Cardiac muscle cell (in vitro differentiated cells and primary cell): ENCODE measurements at regions not wholly inside any gene's neighbourhood (a gene's known extent, or its start where the extent isn't known, plus 50 kb on each side); places are given as distances from the start of the nearest gene placed in this dataset.
A peak's percentile ranks its signal among the peaks of the same experiment; 100 is the strongest.
"Not testable (repeated sequence)": the region's sequence is repeated elsewhere in the genome, so short reads cannot be mapped to it uniquely, and the experiment has no call there.

Source experiments
- DNase-seq, 2 donors: peaks; one replicate each; pipeline versions ENCODE4 v3.0.0 to v3.0.0-alpha.2; 2010 to 2017; ENCODE audit warnings: low read depth in 1 of 2, low spot score in 1 of 2
- H3K27ac ChIP-seq: fragments of 200-600 bp; sonication (generic); 2 replicates; pipeline ENCODE4 v1.5.1; 2016
- H3K27me3 ChIP-seq: fragments of 200-600 bp; sonication (generic); 2 replicates; pipeline ENCODE4 v1.6.0; 2016; ENCODE audit warnings: control low read depth
- H3K36me3 ChIP-seq: fragments of 200-600 bp; sonication (generic); 2 replicates; pipeline ENCODE4 v1.5.1; 2016; ENCODE audit warnings: control low read depth
- H3K4me1 ChIP-seq: fragments of 200-600 bp; sonication (generic); 2 replicates; pipeline ENCODE4 v1.8.1; 2017; ENCODE audit warnings: low read depth, mild to moderate bottlenecking, mixed run types
- H3K4me3 ChIP-seq: fragments of 200-600 bp; sonication (generic); 2 replicates; pipeline ENCODE4 v1.5.1; 2016; ENCODE audit warnings: mild to moderate bottlenecking
- H3K9me3 ChIP-seq: fragments of 200-600 bp; sonication (generic); 2 replicates; pipeline ENCODE4 v1.5.1; 2017; ENCODE audit warnings: low read depth, mild to moderate bottlenecking, control low read depth
- TF ChIP-seq, protein P1 (sequence below): IDR thresholded peaks from 2 replicates; pipeline ENCODE4 v1.5.1; 2012; ENCODE audit warnings: low read depth, mild to moderate bottlenecking, low read length

DNA sequence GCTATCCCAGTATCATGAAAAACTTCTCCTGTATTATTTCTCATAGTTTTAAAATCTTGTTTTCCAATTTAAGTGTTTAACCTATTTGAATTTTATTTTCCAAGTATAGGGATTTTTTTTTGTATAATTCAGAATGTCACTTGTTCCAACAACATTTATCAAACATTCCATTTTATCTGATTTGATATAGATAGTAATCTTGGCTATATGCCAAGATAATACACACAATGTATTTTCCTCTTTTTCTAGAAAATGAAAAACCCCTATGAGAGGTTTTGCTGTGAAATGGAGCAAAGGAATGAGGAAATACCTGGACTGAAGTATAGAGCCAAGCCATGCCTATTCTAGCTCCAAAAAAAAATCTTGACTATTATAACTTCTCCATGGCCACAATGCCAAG is 628.9 kb downstream of the HTR1B start:
- DNase-seq: no peak
- TF ChIP-seq, protein P1, sequence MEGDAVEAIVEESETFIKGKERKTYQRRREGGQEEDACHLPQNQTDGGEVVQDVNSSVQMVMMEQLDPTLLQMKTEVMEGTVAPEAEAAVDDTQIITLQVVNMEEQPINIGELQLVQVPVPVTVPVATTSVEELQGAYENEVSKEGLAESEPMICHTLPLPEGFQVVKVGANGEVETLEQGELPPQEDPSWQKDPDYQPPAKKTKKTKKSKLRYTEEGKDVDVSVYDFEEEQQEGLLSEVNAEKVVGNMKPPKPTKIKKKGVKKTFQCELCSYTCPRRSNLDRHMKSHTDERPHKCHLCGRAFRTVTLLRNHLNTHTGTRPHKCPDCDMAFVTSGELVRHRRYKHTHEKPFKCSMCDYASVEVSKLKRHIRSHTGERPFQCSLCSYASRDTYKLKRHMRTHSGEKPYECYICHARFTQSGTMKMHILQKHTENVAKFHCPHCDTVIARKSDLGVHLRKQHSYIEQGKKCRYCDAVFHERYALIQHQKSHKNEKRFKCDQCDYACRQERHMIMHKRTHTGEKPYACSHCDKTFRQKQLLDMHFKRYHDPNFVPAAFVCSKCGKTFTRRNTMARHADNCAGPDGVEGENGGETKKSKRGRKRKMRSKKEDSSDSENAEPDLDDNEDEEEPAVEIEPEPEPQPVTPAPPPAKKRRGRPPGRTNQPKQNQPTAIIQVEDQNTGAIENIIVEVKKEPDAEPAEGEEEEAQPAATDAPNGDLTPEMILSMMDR: no peak
- Histone ChIP-seq H3K9me3 (no peaks in the 10 kb centered on the region), H3K4me1 (no peaks in the 10 kb centered on the region), H3K4me3 (no peak overlapping the region), H3K27me3 (no peaks in the 10 kb centered on the region), H3K36me3 (no peaks in the 10 kb centered on the region), H3K27ac (no peak overlapping the region)

DNA sequence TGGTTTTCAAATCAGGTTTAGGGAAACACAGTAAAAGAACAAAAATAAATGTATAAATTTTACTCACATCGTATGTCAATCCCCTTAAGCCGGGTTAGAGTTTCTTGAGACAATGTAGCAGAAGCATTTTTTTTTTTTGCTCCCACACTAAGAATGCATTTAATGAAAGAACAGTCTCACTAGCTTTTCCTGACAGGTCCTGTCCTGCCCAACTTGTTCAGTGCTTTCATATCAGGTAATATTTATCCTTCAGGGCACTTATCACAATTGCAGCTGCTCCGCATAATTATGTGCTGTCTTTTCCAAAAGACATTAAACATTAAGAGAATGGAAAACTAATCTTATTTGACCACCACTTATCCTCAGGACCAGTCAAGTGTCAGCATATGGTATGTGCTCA is 632.0 kb downstream of the HTR1B start:
- H3K27ac ChIP-seq: no peak overlapping the region
- H3K4me3 ChIP-seq: no peak overlapping the region
- H3K9me3 ChIP-seq: no peaks in the 10 kb centered on the region
- DNase-seq: no peak
- no peaks in the 10 kb centered on the region for H3K27me3 ChIP-seq
- TF ChIP-seq, protein P1: no peak
- no peaks in the 10 kb centered on the region for H3K4me1 ChIP-seq
- no peaks in the 10 kb centered on the region for H3K36me3 ChIP-seq

DNA sequence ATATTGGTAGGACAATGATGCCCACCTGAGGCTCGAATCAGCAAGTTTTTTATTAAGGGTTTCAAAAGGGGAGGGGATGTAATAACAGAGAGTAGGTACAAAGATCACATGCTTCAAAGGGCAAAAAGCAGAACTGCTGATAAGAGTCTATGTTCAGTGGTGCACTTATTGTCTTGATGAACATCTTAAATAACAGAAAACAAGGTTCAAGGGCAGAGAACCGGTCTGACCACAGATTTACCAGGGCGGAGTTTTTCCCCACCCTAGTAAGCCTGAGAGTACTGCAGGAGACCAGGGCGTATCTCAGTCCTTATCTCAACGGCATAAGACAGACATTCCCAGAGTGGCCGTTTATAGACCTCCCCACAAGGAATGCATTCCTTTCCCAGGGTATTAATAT is 639.7 kb downstream of the HTR1B start:
- not testable (repeated sequence) for DNase-seq, H3K9me3 ChIP-seq, H3K27ac ChIP-seq, H3K4me3 ChIP-seq, H3K27me3 ChIP-seq, H3K36me3 ChIP-seq, H3K4me1 ChIP-seq

DNA sequence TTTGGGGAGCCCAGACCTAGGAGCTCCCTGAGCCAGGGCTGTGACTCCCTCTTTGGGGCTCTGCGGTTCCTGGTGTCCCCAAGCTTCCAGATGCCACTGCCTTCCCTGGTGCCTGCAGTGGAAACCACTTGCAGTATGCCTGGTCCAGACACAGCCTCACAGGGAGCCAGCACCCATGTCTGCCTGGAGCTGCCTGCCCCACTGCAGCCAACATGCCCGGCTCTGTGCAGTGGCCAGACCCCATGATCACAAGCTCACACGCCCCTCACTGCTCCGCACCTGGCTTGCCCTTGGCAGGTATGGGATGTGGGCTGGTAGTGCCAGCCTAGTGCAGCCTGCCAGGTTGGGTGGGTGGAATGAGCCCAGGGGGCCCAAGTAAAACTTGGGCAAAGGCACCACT is 644.8 kb downstream of the HTR1B start:
- peaks cover 14% of the 10 kb centered on the region for H3K4me1 ChIP-seq
- no peak overlapping the region for H3K4me3 ChIP-seq
- H3K27ac ChIP-seq: no peak overlapping the region
- TF ChIP-seq, protein P1: no peak
- H3K9me3 ChIP-seq: no peaks in the 10 kb centered on the region
- no peaks in the 10 kb centered on the region for H3K27me3 ChIP-seq
- no peak for DNase-seq
- no peaks in the 10 kb centered on the region for H3K36me3 ChIP-seq

DNA sequence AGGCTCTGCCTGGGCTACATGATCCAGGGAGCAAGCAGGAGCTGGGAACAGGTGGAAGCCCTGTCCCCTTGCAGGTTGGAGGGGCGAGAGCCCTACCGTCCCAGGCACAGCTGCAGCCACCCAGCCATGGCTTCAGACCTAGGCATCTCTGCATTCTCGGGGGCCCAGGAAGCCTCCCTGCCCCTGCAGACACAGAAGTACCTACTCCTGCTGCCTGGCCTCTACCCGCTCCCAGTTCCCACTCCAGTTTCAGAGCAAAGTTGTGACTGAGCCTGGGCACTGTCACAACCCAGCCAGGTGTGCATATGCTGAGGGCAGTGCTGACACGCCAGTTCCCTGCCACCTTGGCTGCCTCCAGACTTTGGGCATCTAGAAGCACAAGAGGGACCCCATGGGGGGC is 645.9 kb downstream of the HTR1B start:
- Histone ChIP-seq H3K4me3 (no peak overlapping the region), H3K4me1 (peaks cover 14% of the 10 kb centered on the region), H3K36me3 (no peaks in the 10 kb centered on the region), H3K27me3 (no peaks in the 10 kb centered on the region), H3K27ac (no peak overlapping the region), H3K9me3 (no peaks in the 10 kb centered on the region)
- TF ChIP-seq, protein P1: no peak
- DNase-seq: no peak

GRCh38 chr6:76814496-76815458 is 648.5 kb downstream of the HTR1B start:
- Histone ChIP-seq H3K4me1 (peaks cover 14% of the 10 kb centered on the region), H3K27ac (peak overlapping the region; percentile 49), H3K27me3 (no peaks in the 10 kb centered on the region), H3K9me3 (no peaks in the 10 kb centered on the region), H3K4me3 (no peak overlapping the region), H3K36me3 (no peaks in the 10 kb centered on the region)
- TF ChIP-seq, protein P1: no peak
- DNase-seq: peak; percentile 10 to 63
